Stimulated activated CD4-positive, alpha-beta T cell treated with anti-CD3 and anti-CD28 coated beads, Interleukin-4, amount 100 ng/mL, for 1 hour (primary cell): ENCODE measurements at regions not wholly inside any gene's neighbourhood (a gene's known extent, or its start where the extent isn't known, plus 50 kb on each side); places are given as distances from the start of the nearest gene placed in this dataset.
"Not testable (repeated sequence)": the region's sequence is repeated elsewhere in the genome, so short reads cannot be mapped to it uniquely, and the experiment has no call there.

Experiments used
- DNase-seq: peaks from one replicate; pipeline ENCODE4 v3.0.0-alpha.2; 2020

- DNase-seq = no peak
These were observed 144.2 kb downstream of the DLL1 start for GRCh38 chr6:170146640-170147039.

- not testable (repeated sequence) for DNase-seq
These were observed 144.7 kb downstream of the DLL1 start for GRCh38 chr6:170146131-170146530.

- not testable (repeated sequence) for DNase-seq
These were observed 145.2 kb downstream of the DLL1 start for GRCh38 chr6:170145716-170146115.

GRCh38 chr6:170145272-170145592 is 145.6 kb downstream of the DLL1 start:
- no peak for DNase-seq

GRCh38 chr6:170144571-170145271 is 146.2 kb downstream of the DLL1 start:
- DNase-seq = no peak

GRCh38 chr6:170143401-170144150 is 147.3 kb downstream of the DLL1 start:
- no peak for DNase-seq

GRCh38 chr6:170142559-170142958 is 148.3 kb downstream of the DLL1 start:
- DNase-seq = no peak

GRCh38 chr6:170141061-170141460 is 149.8 kb downstream of the DLL1 start:
- not testable (repeated sequence) for DNase-seq

GRCh38 chr6:170140129-170140528 is 150.7 kb downstream of the DLL1 start:
- no peak for DNase-seq

- no peak for DNase-seq
These were observed 151.3 kb downstream of the DLL1 start for GRCh38 chr6:170139531-170139930.

GRCh38 chr6:170139046-170139445 is 151.8 kb downstream of the DLL1 start:
- DNase-seq = not testable (repeated sequence)

- no peak for DNase-seq
These were observed 152.7 kb downstream of the DLL1 start for GRCh38 chr6:170137911-170138910.

GRCh38 chr6:170137176-170137891 is 153.5 kb downstream of the DLL1 start:
- no peak for DNase-seq

GRCh38 chr6:170136541-170137175 is 154.2 kb downstream of the DLL1 start:
- DNase-seq = no peak

- no peak for DNase-seq
These were observed 154.9 kb downstream of the DLL1 start for GRCh38 chr6:170135821-170136471.

- no peak for DNase-seq
These were observed 155.4 kb downstream of the DLL1 start for GRCh38 chr6:170135461-170135820.

GRCh38 chr6:170134471-170135440 is 156.1 kb downstream of the DLL1 start:
- DNase-seq = no peak

GRCh38 chr6:170134031-170134470 is 156.8 kb downstream of the DLL1 start:
- DNase-seq = no peak

GRCh38 chr6:170132561-170132991 is 158.3 kb downstream of the DLL1 start:
- no peak for DNase-seq

- no peak for DNase-seq
These were observed 158.8 kb downstream of the DLL1 start for GRCh38 chr6:170132011-170132521.
